K562 (cell line): ENCODE measurements at regions not wholly inside any gene's neighbourhood (a gene's known extent, or its start where the extent isn't known, plus 50 kb on each side); places are given as distances from the start of the nearest gene placed in this dataset.
A peak's percentile ranks its signal among the peaks of the same experiment; 100 is the strongest.

Experiments used
- CTBP1 ChIP-seq: fragments of 450-650 bp; IDR thresholded peaks from 2 replicates; pipeline ENCODE4 v1.6.1; 2016; ENCODE audit warnings: borderline replicate concordance
- ETV6 ChIP-seq, 3 experiments: fragments of 150-350 bp in 1 of 3; sonication (generic) in 1 of 3; formaldehyde crosslinking in 1 of 3; IDR thresholded peaks; 2 replicates each; pipeline versions ENCODE4 v1.6.1 to v1.8.0; 2014 to 2022; ENCODE audit warnings: borderline replicate concordance in 2 of 3, low read depth in 2 of 3, antibody characterized with exemption in 1 of 3, low read length in 1 of 3, mild to moderate bottlenecking in 1 of 3, missing genetic modification reagents in 1 of 3
- FOXM1 ChIP-seq, 2 experiments: fragments of 450-650 bp in 1 of 2; sonication (generic) in 1 of 2; formaldehyde crosslinking in 1 of 2; IDR thresholded peaks; 2 replicates each; pipeline versions ENCODE4 v1.6.1 to v1.9.0; 2017 to 2022; ENCODE audit warnings: low read depth in 2 of 2, mild to moderate bottlenecking in 2 of 2, missing genetic modification reagents in 1 of 2, moderate library complexity in 1 of 2
- HMG20B ChIP-seq: fragments of 250-450 bp; sonication (Bioruptor Pico); IDR thresholded peaks from 2 replicates; pipeline ENCODE4 v1.5.0; 2021; ENCODE audit warnings: mild to moderate bottlenecking
- KLF1 ChIP-seq: fragments of 450-650 bp; IDR thresholded peaks from 2 replicates; pipeline ENCODE4 v1.6.1; 2016; ENCODE audit warnings: missing genetic modification characterization, missing compliant biosample characterization
- KLF6 ChIP-seq: fragments of 250-450 bp; sonication (Bioruptor Pico); IDR thresholded peaks from 2 replicates; pipeline ENCODE4 v1.4.0; 2020; ENCODE audit warnings: mild to moderate bottlenecking, moderate library complexity, borderline replicate concordance
- L3MBTL2 ChIP-seq: fragments of 450-650 bp; IDR thresholded peaks from 2 replicates; pipeline ENCODE4 v1.6.1; 2016; ENCODE audit warnings: mild to moderate bottlenecking, moderate library complexity
- MAX ChIP-seq: sonication (generic); formaldehyde crosslinking; IDR thresholded peaks from 2 replicates; pipeline ENCODE4 v1.9.0; 2022; ENCODE audit warnings: mild to moderate bottlenecking, missing genetic modification reagents
- NFIC ChIP-seq: fragments of 450-650 bp; IDR thresholded peaks from 2 replicates; pipeline ENCODE4 v1.6.1; 2017; ENCODE audit warnings: mild to moderate bottlenecking, inconsistent platforms
- NFYB ChIP-seq: IDR thresholded peaks from 2 replicates; pipeline ENCODE4 v1.6.1; 2011; ENCODE audit warnings: mild to moderate bottlenecking, moderate library complexity; ENCODE audit not compliant: insufficient read length; ENCODE audit errors: extremely low read depth
- NR1H2 ChIP-seq: sonication (generic); formaldehyde crosslinking; IDR thresholded peaks from 2 replicates; pipeline ENCODE4 v1.4.0; 2020; ENCODE audit warnings: mild to moderate bottlenecking, missing genetic modification reagents
- POLR2B ChIP-seq: fragments of 450-650 bp; IDR thresholded peaks from 2 replicates; pipeline ENCODE4 v1.6.1; 2018; ENCODE audit warnings: low read depth; ENCODE audit not compliant: partially characterized antibody
- PRPF4 ChIP-seq: fragments of 200-400 bp; formaldehyde crosslinking; IDR thresholded peaks from one replicate; pipeline ENCODE4 v1.6.1; 2017; ENCODE audit warnings: low read length, low read depth, mild to moderate bottlenecking; ENCODE audit not compliant: insufficient read depth, poor library complexity, severe bottlenecking
- PURB ChIP-seq: sonication (generic); formaldehyde crosslinking; IDR thresholded peaks from 2 replicates; pipeline ENCODE4 v1.9.0; 2021; ENCODE audit warnings: low read depth, mild to moderate bottlenecking, missing genetic modification reagents
- RNF2 ChIP-seq: sonication (generic); IDR thresholded peaks from 2 replicates; pipeline ENCODE4 v1.6.1; 2016
- RNF219 ChIP-seq: fragments of 250-450 bp; sonication (Bioruptor Pico); IDR thresholded peaks from 2 replicates; pipeline ENCODE4 v1.5.0; 2022; ENCODE audit warnings: mild to moderate bottlenecking
- TAL1 ChIP-seq: fragments of 450-650 bp; IDR thresholded peaks from 2 replicates; pipeline ENCODE4 v1.6.1; 2016; ENCODE audit warnings: mild to moderate bottlenecking
- TCF7 ChIP-seq: sonication (generic); IDR thresholded peaks from 2 replicates; pipeline ENCODE4 v1.6.1; 2016; ENCODE audit warnings: antibody characterized with exemption, borderline replicate concordance
- TEAD1 ChIP-seq, 2 experiments: fragments of 450-650 bp in 1 of 2; sonication (generic) in 1 of 2; formaldehyde crosslinking; IDR thresholded peaks; 2 replicates each; pipeline versions ENCODE4 v1.4.0 to v1.8.0; 2020 to 2022; ENCODE audit warnings: mild to moderate bottlenecking in 2 of 2, missing genetic modification reagents in 1 of 2
- THAP12 ChIP-seq: fragments of 250-450 bp; sonication (Bioruptor Pico); IDR thresholded peaks from 2 replicates; pipeline ENCODE4 v1.9.0; 2021; ENCODE audit warnings: mild to moderate bottlenecking, inconsistent platforms
- ZNF165 ChIP-seq: fragments of 250-450 bp; sonication (Bioruptor Pico); IDR thresholded peaks from 2 replicates; pipeline ENCODE4 v1.4.0; 2020; ENCODE audit warnings: borderline replicate concordance
- ZNF282 ChIP-seq: sonication (generic); formaldehyde crosslinking; IDR thresholded peaks from 2 replicates; pipeline ENCODE4 v1.8.1; 2023; ENCODE audit warnings: missing genetic modification reagents

GRCh38 chr6:146896062-146896813 is 297.5 kb downstream of the ADGB start (continued):
- 0 out of 2 replicates have a peak, but pooled peaks have one; percentile 46 for TF ChIP-seq RNF219 (CRISPR knock-in tag)
- peak; percentile 7; the same call in 1 of the 2 replicates for TF ChIP-seq HMG20B (CRISPR knock-in tag)
- TF ChIP-seq TAL1 = peak; percentile 70
- TF ChIP-seq KLF6 (CRISPR knock-in tag) = 0 out of 2 replicates have a peak, but pooled peaks have one; percentile 18
- TF ChIP-seq RNF2 = peak; percentile 75; the same call in 1 of the 2 replicates
- TF ChIP-seq THAP12 (CRISPR knock-in tag) = no peak
- peak; percentile 84 for TF ChIP-seq CTBP1
- TF ChIP-seq NFIC = 0 out of 2 replicates have a peak, but pooled peaks have one; percentile 14
- no peak for TF ChIP-seq PRPF4
- TF ChIP-seq FOXM1 (IDR thresholded peaks at IDR 0.05; ENCODE audit: low read depth) = peak; percentile 41; the same call in 1 of the 2 replicates
- TF ChIP-seq FOXM1 (CRISPR knock-in tag; IDR thresholded peaks at IDR 0.05; ENCODE audit: low read depth) = no peak
- no peak for TF ChIP-seq KLF1 (tag)
- TF ChIP-seq L3MBTL2 = peak; percentile 74
- TF ChIP-seq MAX (CRISPR knock-in tag) = no peak
- TF ChIP-seq NFYB = no peak
- no peak for TF ChIP-seq NR1H2 (CRISPR knock-in tag)
- TF ChIP-seq PURB = no peak
- TF ChIP-seq ZNF282 (CRISPR knock-in tag) = no peak
- TF ChIP-seq ZNF165 (CRISPR knock-in tag) = 0 out of 2 replicates have a peak, but pooled peaks have one; percentile 73
- peak; percentile 37 for TF ChIP-seq POLR2B
- no peak for TF ChIP-seq TCF7
- peak in 1 of 2 experiments; percentile 31; a peak in 1 of 4 replicates for TF ChIP-seq TEAD1 (CRISPR knock-in tag; IDR thresholded peaks at IDR 0.05)
- TF ChIP-seq ETV6 (IDR thresholded peaks at IDR 0.05; ENCODE audit: borderline replicate concordance in 1 of 2, low read depth in 2 of 2, low read length in 1 of 2) = 0 out of 4 replicates have a peak, but pooled peaks of 1 of the 2 experiments have one; percentile 33
- no peak for TF ChIP-seq ETV6 (CRISPR knock-in tag; IDR thresholded peaks at IDR 0.05; ENCODE audit: borderline replicate concordance)
